COR-L47 (cell line): ENCODE measurements at regions not wholly inside any gene's neighbourhood (a gene's known extent, or its start where the extent isn't known, plus 50 kb on each side); places are given as distances from the start of the nearest gene placed in this dataset.

Experiments used
- DNase-seq: peaks from one replicate; lab custom pipeline; 2025; lab: John Stamatoyannopoulos, UW

DNA sequence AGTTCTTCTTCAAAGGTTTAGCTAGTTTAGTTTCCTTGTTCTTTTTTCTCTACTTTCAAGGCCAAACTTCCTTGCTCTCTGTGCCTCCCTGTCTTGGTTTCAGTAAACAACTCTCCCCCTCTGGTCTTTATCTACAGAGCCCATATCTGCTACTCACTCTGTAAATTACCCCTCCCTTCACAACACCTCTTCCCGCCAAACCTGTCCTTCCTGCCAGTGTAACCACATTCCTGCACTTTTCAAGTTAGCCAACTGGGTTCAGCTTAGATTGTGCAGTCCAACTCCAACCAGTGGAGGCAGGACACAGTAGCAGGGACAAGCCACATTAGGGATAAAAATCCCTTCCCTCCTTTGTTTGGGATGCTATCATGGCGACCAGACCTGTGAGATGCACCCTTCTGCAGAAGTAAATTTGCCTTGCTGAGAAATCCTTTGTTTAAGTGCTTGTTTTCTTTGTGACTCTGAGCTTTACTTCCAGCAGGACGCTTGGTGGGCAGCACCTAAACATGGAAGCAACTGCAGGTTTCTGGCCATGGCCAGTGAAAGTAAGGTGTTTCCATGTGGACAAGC lies 706.0 kb downstream of the KCNJ3 start:
- no peak for DNase-seq

- peak; percentile 88 for DNase-seq
Observed at GRCh38 chr2:155393406-155393805, 694.9 kb downstream of the KCNJ3 start.

GRCh38 chr2:155391613-155392130 lies 693.2 kb downstream of the KCNJ3 start:
- no peak for DNase-seq

- DNase-seq, result no peak
Observed at GRCh38 chr2:155389224-155389623, 690.7 kb downstream of the KCNJ3 start.

- no peak for DNase-seq
Observed at GRCh38 chr2:155384555-155385123, 686.1 kb downstream of the KCNJ3 start.

DNA sequence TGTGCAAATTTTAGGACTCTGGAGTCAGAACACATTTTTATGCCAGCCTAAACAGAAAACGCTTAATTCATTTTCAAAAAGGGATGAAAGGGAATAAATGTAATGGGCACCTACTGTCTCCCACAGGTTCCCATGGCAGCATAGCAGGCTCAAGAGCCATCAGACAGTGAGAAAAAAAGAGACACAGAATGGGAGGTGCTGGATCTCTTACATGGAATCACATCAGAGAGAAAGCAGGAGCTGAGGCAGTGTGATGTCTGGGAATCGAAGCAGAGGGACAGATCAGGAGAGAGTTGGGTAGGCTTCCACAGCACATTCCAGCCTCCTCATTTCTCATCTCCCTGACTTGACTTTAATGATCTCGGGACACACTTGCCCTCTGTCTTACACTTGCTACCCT lies 684.3 kb downstream of the KCNJ3 start:
- DNase-seq, result peak; percentile 22

- DNase-seq, result peak; percentile 45
Observed at GRCh38 chr2:155381436-155381835, 682.9 kb downstream of the KCNJ3 start.

GRCh38 chr2:155379494-155379893 lies 681.0 kb downstream of the KCNJ3 start:
- no peak for DNase-seq

DNA sequence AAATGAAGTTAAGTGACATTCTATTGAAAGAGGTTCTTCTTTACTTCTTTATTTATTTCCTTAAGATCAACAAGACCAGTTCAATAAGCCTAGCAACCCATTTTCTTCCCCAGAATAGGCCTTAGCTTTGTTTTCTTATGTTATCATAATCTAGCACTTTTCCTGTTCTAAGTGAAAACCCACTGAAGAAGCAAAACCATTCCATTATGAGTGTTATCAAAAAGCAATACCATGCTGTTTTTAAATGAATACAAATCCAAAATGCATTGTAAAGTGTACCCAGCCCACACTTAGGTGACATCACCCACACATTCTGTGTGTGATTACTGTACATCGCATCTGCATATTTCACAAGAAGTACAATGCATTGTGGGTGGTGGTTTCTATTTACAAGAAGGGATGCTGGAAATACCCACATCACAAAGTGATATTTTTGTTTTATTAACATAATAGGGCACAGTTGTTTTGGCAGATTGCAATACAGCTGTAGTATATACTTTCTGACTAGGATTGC lies 679.5 kb downstream of the KCNJ3 start:
- DNase-seq, result no peak

DNA sequence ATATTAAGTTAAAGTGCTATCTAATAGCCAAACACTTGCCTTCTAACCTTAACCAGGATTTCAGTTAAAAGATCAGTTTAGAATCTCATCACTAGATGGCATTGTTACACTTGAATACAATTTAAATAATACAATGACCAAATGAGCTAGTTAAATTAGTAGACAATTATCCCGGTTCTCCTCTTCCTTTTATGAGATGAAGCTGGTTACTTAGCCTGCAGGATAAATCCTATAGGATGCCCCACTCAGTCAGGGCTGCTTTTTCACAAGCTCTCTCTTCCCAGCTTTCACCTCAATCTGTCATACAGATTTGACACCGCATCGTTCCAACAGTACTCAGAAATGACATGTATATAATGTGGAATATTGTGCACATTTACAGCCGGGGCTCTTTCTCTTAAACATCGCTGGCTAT lies 678.8 kb downstream of the KCNJ3 start:
- peak; percentile 56 for DNase-seq

GRCh38 chr2:155372969-155373368 lies 674.5 kb downstream of the KCNJ3 start:
- DNase-seq, result peak; percentile 16

GRCh38 chr2:155368934-155369333 lies 670.4 kb downstream of the KCNJ3 start:
- peak; percentile 24 for DNase-seq

GRCh38 chr2:155364766-155365165 lies 666.3 kb downstream of the KCNJ3 start:
- DNase-seq, result no peak

- no peak for DNase-seq
Observed at GRCh38 chr2:155363349-155363888, 664.9 kb downstream of the KCNJ3 start.

- DNase-seq, result no peak
Observed at GRCh38 chr2:155357172-155357571, 658.7 kb downstream of the KCNJ3 start.

- DNase-seq, result no peak
Observed at GRCh38 chr2:155356250-155356649, 657.8 kb downstream of the KCNJ3 start.

DNA sequence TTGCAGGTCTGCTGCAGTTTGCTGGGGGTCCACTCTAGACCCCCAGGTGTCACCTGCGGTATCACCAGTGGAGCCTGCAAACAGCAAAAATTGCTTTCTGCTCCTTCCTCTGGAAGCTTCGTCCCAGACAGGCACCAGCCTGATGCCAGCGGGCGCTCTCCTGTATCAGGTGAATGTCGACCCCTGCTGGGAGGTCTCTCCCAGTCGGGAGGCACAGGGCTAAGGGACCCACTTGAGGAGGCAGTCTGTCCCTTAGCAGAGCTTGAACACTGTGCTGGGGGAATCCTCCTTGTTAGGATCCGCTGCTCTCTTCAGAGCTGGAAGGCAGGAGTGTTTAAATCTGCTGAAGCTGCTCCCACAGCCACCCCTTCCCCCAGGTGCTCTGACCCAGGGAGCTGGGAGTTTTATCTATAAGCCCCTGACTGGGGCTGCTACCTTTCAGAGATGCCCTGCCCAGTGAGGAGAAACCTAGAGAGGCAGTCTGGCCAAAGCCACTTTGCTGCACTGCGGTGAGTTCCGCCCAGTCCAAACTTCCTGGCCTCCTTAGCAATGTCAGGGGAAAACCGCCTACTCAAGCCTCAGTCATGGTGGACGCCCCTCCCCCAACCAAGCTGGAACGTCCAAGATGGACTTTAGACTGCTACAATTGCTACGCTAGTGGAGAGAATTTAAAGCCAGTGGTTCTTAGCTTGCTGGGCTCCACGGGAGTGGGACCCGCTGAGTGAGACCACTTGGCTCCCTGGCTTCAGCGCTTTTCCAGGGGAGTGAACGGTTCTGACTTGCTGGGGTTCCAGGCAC lies 652.5 kb downstream of the KCNJ3 start:
- no peak for DNase-seq

GRCh38 chr2:155332016-155332415 lies 633.5 kb downstream of the KCNJ3 start:
- DNase-seq, result no peak

- no peak for DNase-seq
Observed at GRCh38 chr2:155320236-155320635, 621.7 kb downstream of the KCNJ3 start.

GRCh38 chr2:155318710-155319109 lies 620.2 kb downstream of the KCNJ3 start:
- no peak for DNase-seq

- no peak for DNase-seq
Observed at GRCh38 chr2:155315768-155316167, 617.3 kb downstream of the KCNJ3 start.

DNA sequence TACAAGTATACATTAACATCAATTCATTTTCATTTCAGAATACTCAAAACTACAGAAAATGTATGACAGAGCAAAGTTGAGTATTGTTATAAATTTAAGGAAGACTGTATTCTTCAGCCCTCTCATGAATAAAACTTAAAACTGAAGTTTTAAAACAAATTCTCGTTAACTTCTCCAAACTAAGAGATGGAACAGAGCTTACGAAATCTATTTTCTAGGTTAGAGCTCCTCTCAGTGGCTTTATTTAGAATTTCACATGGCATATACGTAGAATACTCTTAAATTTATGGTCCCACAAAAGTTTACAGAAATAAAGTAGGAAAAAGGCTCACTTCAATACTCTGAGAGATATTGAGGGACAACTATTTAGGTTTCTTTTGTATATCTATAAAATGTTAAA lies 612.1 kb downstream of the KCNJ3 start:
- DNase-seq, result peak; percentile 13

DNA sequence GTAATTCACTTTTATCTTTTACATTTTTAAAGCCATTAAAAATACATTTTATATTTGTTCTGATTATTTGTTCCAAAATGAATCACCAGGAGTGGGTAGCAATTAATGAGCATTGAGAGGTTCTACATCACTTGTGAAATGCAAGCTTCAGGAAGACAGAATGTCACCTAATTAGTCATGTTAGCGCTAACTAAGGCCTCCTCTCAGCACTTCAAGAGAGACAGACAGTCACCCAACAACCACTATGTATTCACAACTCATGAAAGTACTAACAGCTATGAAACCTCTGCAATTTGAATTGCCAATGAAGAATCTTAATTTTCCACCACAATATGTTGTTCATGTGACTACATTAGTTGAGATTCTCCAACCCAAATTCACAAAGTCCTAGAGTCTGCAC lies 611.0 kb downstream of the KCNJ3 start:
- no peak for DNase-seq
